Erythroblast (primary cell): ENCODE measurements at regions not wholly inside any gene's neighbourhood (a gene's known extent, or its start where the extent isn't known, plus 50 kb on each side); places are given as distances from the start of the nearest gene placed in this dataset.

ENCODE experiments used
- GATA1 ChIP-seq: IDR thresholded peaks from 2 replicates; pipeline ENCODE4 v1.6.1; 2011; ENCODE audit warnings: low read depth, mild to moderate bottlenecking, control low read depth, low read length, moderate library complexity
- POLR2A ChIP-seq: IDR thresholded peaks from 2 replicates; pipeline ENCODE4 v1.6.1; 2011; ENCODE audit warnings: mild to moderate bottlenecking, low read length

GRCh38 chr1:198955085-198955484, 316.2 kb downstream of the PTPRC start:
- no peak for TF ChIP-seq POLR2A
- no peak for TF ChIP-seq GATA1
